T-helper 2 cell treated with Interferon-gamma antibody and Interleukin-4, amounts not matched to agents 5 μg/mL and 100 μg/mL, for 36 hours (primary cell): ENCODE measurements at regions not wholly inside any gene's neighbourhood (a gene's known extent, or its start where the extent isn't known, plus 50 kb on each side); places are given as distances from the start of the nearest gene placed in this dataset.
"Not testable (repeated sequence)": the region's sequence is repeated elsewhere in the genome, so short reads cannot be mapped to it uniquely, and the experiment has no call there.

ENCODE experiments used
- DNase-seq: peaks from one replicate; pipeline ENCODE4 v3.0.0; 2021; ENCODE audit warnings: low spot score
- H3K27ac Mint-ChIP-seq: one replicate; pipeline ENCODE4 v1.8.0; 2021; ENCODE audit warnings: mild to moderate bottlenecking, mixed read lengths
- H3K27me3 Mint-ChIP-seq: one replicate; pipeline ENCODE4 v1.8.0; 2021; ENCODE audit warnings: low read depth, mixed read lengths
- H3K36me3 Mint-ChIP-seq: one replicate; pipeline ENCODE4 v1.8.0; 2021; ENCODE audit warnings: low read depth, mixed read lengths
- H3K4me1 Mint-ChIP-seq: one replicate; pipeline ENCODE4 v1.8.0; 2021; ENCODE audit warnings: low read depth, mixed read lengths
- H3K4me3 Mint-ChIP-seq: one replicate; pipeline ENCODE4 v1.8.0; 2022; ENCODE audit warnings: mild to moderate bottlenecking, moderate library complexity, mixed read lengths
- H3K9me3 Mint-ChIP-seq: one replicate; pipeline ENCODE4 v1.8.0; 2021; ENCODE audit warnings: mixed read lengths

DNA sequence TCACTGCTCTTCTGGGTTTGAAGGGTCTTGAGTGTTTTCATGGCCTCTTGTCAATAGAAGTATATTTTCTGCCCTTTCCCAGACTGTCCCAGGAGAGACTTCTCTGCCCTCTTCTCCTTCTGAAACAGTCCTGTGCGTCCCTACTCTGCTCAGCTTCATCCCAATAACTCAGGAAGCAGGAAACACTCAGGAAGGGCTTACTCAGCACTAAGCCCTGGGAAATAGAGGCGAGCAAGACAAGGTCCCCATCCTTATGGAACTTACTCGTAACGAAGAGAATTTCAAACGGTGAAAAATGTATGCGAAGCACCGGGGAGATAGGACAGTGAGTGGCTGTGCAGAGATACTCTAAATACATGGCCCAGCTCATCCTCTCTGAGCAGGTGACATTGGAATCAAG is 52.8 kb upstream of the TFRC start:
- Mint-ChIP-seq H3K36me3 (no peaks in the 10 kb centered on the region), H3K4me1 (peaks cover 8% of the 10 kb centered on the region), H3K9me3 (no peaks in the 10 kb centered on the region), H3K27ac (no peak overlapping the region), H3K4me3 (no peak overlapping the region), H3K27me3 (no peaks in the 10 kb centered on the region)
- no peak for DNase-seq

DNA sequence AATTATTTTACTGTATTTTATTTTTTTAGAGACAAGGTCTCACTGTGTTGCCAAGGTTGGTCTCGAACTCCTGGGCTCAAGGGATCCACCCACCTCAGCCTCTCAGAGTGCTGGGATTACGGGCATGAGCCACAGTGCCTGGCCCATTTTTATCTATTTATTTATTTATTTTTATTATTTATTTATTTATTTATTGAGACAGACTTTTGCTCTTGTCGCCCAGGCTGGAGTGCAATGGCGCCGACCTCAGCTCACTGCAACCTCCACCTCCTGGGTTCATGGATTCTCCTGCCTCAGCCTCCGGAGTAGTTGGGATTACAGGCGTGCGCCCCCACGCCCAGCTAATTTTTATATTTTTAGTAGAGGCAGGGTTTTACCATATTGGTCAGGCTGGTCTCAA is 52.0 kb upstream of the TFRC start:
- H3K36me3 Mint-ChIP-seq, DNase-seq, H3K4me1 Mint-ChIP-seq, H3K27me3 Mint-ChIP-seq, H3K9me3 Mint-ChIP-seq, H3K4me3 Mint-ChIP-seq, H3K27ac Mint-ChIP-seq: not testable (repeated sequence)

DNA sequence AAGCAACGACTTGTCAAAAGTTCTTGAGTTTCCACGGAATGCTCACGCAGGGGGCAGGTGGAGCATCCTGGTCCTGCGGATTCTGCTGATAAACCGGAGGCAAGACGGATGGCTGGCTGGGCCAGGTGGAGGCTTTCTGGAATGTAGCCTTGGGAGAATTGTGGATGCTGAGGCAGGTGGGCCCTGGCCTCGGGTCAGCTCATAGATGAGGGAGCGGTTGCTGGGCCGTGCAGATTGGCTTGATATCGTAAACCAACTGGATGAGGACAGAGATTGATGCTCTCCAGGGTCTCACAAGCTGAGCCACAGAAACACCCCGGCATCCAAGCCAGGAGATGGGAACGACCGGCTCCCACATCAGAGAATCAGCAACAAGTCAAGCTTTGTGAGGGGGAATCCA is 50.0 kb upstream of the TFRC start:
- H3K27ac Mint-ChIP-seq: no peak overlapping the region
- H3K9me3 Mint-ChIP-seq: no peaks in the 10 kb centered on the region
- no peaks in the 10 kb centered on the region for H3K27me3 Mint-ChIP-seq
- H3K36me3 Mint-ChIP-seq: no peaks in the 10 kb centered on the region
- no peak for DNase-seq
- H3K4me3 Mint-ChIP-seq: no peak overlapping the region
- peaks cover 16% of the 10 kb centered on the region for H3K4me1 Mint-ChIP-seq
